DND-41 (cell line): ENCODE measurements at regions not wholly inside any gene's neighbourhood (a gene's known extent, or its start where the extent isn't known, plus 50 kb on each side); places are given as distances from the start of the nearest gene placed in this dataset.

Experiments
- ATAC-seq: fragments of 200-7000 bp; cut with Tn5 transposase; 3 replicates; pipeline ENCODE4 v1.9.1; 2021; ENCODE audit warnings: low read depth; ENCODE audit not compliant: insufficient read depth
- DNase-seq: peaks from one replicate; pipeline ENCODE4 v3.0.0-alpha.2; 2020
- H2AFZ ChIP-seq: 2 replicates; pipeline ENCODE4 v1.6.0; 2012; ENCODE audit warnings: low read depth, low read length
- H3K27ac ChIP-seq: 2 replicates; pipeline ENCODE4 v1.5.1; 2012; ENCODE audit warnings: low read length, inconsistent platforms
- H3K27me3 ChIP-seq: fragments of 200-600 bp; sonication (generic); 2 replicates; pipeline ENCODE4 v1.6.0; 2012; ENCODE audit warnings: low read length, mild to moderate bottlenecking, inconsistent platforms; ENCODE audit not compliant: insufficient read depth, poor library complexity
- H3K36me3 ChIP-seq: 2 replicates; pipeline ENCODE4 v1.5.1; 2012; ENCODE audit warnings: low read length, inconsistent platforms; ENCODE audit not compliant: insufficient read depth
- H3K4me1 ChIP-seq: 2 replicates; pipeline ENCODE4 v1.5.1; 2012; ENCODE audit warnings: mild to moderate bottlenecking, low read length; ENCODE audit not compliant: insufficient read depth
- H3K4me2 ChIP-seq: 2 replicates; pipeline ENCODE4 v1.6.0; 2012; ENCODE audit warnings: mild to moderate bottlenecking, moderate library complexity, low read length, inconsistent platforms; ENCODE audit not compliant: insufficient read depth
- H3K4me3 ChIP-seq, 2 experiments: fragments of 200-600 bp in 1 of 2; shearing (Covaris generic) in 1 of 2; 2 replicates each; pipeline ENCODE4 v1.5.1; 2012 to 2016; ENCODE audit warnings: inconsistent platforms in 2 of 2, low read length in 2 of 2, mild to moderate bottlenecking in 2 of 2, low read depth in 1 of 2, moderate library complexity in 1 of 2
- H3K79me2 ChIP-seq: 2 replicates; pipeline ENCODE4 v1.6.0; 2012; ENCODE audit warnings: low read length, inconsistent platforms; ENCODE audit not compliant: insufficient read depth
- H3K9ac ChIP-seq: 2 replicates; pipeline ENCODE4 v1.6.0; 2012; ENCODE audit warnings: low read depth, mild to moderate bottlenecking, inconsistent platforms, low read length, moderate library complexity
- H3K9me3 ChIP-seq: 2 replicates; pipeline ENCODE4 v1.5.1; 2012; ENCODE audit warnings: low read length, moderate library complexity, mild to moderate bottlenecking, inconsistent platforms; ENCODE audit not compliant: insufficient read depth, severe bottlenecking
- H4K20me1 ChIP-seq: 2 replicates; pipeline ENCODE4 v1.6.0; 2012; ENCODE audit warnings: low read length; ENCODE audit not compliant: insufficient read depth
- EZH2 ChIP-seq: IDR thresholded peaks from 3 replicates; pipeline ENCODE4 v1.6.1; 2012; ENCODE audit warnings: borderline replicate concordance, low read depth, mild to moderate bottlenecking, moderate library complexity, low read length, inconsistent platforms; ENCODE audit not compliant: severe bottlenecking
- TF ChIP-seq, protein P1 (sequence below): IDR thresholded peaks from 2 replicates; pipeline ENCODE4 v1.5.1; 2012; ENCODE audit warnings: borderline replicate concordance, low read length, moderate library complexity, mild to moderate bottlenecking; ENCODE audit not compliant: poor library complexity, severe bottlenecking; ENCODE audit errors: extremely low read depth

DNA sequence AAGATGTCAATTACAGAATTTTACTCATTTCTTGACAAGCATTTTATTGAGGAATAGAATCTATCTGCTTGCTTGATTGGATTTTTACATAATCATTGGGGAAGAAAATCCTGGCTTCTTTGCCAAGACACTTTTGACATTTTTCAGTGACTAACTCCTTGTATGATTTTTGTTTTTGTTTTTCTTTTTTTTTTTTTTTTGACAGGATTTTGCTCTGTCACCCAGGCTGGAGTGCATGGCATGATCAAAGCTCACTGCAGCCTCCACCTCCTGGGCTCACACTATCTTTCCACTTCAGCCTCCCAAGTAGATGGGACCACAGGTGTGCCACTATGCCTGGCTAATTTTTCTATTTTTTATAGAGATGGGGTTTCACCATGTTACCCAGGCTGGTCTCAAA lies 672.3 kb upstream of the RGMB start:
- no peak for TF ChIP-seq EZH2
- TF ChIP-seq, protein P1, sequence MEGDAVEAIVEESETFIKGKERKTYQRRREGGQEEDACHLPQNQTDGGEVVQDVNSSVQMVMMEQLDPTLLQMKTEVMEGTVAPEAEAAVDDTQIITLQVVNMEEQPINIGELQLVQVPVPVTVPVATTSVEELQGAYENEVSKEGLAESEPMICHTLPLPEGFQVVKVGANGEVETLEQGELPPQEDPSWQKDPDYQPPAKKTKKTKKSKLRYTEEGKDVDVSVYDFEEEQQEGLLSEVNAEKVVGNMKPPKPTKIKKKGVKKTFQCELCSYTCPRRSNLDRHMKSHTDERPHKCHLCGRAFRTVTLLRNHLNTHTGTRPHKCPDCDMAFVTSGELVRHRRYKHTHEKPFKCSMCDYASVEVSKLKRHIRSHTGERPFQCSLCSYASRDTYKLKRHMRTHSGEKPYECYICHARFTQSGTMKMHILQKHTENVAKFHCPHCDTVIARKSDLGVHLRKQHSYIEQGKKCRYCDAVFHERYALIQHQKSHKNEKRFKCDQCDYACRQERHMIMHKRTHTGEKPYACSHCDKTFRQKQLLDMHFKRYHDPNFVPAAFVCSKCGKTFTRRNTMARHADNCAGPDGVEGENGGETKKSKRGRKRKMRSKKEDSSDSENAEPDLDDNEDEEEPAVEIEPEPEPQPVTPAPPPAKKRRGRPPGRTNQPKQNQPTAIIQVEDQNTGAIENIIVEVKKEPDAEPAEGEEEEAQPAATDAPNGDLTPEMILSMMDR, result no peak
- no peak overlapping the region for H3K4me3 ChIP-seq

DNA sequence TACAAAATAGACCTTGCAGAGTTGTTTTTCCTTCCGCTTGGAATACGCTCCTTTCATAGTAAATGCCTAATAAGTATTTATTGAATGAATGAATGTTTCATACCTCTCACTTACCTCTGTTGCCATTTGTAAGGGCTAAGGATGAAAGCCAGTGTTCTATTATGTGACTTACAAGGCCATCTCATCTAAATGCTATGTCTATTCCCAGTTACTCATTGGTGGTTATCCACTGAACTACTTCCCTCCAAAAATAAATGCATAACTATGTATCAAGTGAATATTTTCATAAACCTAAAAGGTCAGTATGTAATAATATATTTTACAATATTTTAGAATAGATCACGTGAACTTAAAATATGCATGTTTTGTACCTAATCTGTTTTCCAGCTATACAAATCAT lies 670.5 kb upstream of the RGMB start:
- ATAC-seq, result no peak

More for the DNA sequence above, 672.3 kb upstream of the RGMB start:
- Histone ChIP-seq H4K20me1 (no peaks in the 10 kb centered on the region), H3K9ac (no peak overlapping the region), H3K27me3 (no peaks in the 10 kb centered on the region), H3K4me1 (no peaks in the 10 kb centered on the region), H3K9me3 (no peaks in the 10 kb centered on the region), H3K27ac (no peak overlapping the region), H3K4me2 (no peak overlapping the region), H2AFZ (no peak overlapping the region), H3K36me3 (no peaks in the 10 kb centered on the region), H3K79me2 (no peaks in the 10 kb centered on the region)
- no peak for ATAC-seq
- no peak for DNase-seq

DNA sequence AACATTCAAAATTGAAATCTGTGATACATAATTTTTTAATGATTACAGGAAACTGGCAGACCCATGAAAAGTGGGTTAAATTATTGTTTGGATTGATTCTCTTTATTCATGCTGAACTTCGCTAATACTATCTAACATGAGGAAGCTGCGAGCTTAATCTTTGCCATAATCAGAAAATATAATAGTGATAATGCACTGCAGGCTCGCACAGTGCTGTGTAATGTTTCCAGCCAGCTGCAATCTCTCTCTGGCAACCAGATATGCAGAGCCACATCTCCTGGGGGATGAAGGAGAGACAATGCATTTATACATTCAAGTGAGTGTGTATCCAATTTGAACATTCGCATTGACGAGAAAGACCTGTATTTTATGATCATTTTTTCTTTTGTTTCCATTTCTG lies 669.7 kb upstream of the RGMB start:
- Histone ChIP-seq H3K27ac (no peak overlapping the region), H3K4me1 (no peaks in the 10 kb centered on the region), H3K36me3 (no peaks in the 10 kb centered on the region), H3K79me2 (no peaks in the 10 kb centered on the region), H2AFZ (no peak overlapping the region), H3K4me3 (no peak overlapping the region), H4K20me1 (no peaks in the 10 kb centered on the region), H3K27me3 (no peaks in the 10 kb centered on the region), H3K4me2 (no peak overlapping the region), H3K9ac (no peak overlapping the region), H3K9me3 (no peaks in the 10 kb centered on the region)
- ATAC-seq (no peak), DNase-seq (no peak)
- TF ChIP-seq EZH2, result no peak
- TF ChIP-seq, protein P1, result no peak

More for the DNA sequence above, 670.5 kb upstream of the RGMB start:
- H4K20me1 ChIP-seq, result no peaks in the 10 kb centered on the region
- H3K79me2 ChIP-seq, result no peaks in the 10 kb centered on the region
- H3K4me2 ChIP-seq, result no peak overlapping the region
- no peak for DNase-seq
- no peak overlapping the region for H3K27ac ChIP-seq
- no peak overlapping the region for H3K9ac ChIP-seq
- H3K4me1 ChIP-seq, result no peaks in the 10 kb centered on the region
- no peak overlapping the region for H3K4me3 ChIP-seq
- H3K9me3 ChIP-seq, result no peaks in the 10 kb centered on the region
- H3K27me3 ChIP-seq, result no peaks in the 10 kb centered on the region
- TF ChIP-seq, protein P1, result no peak
- TF ChIP-seq EZH2, result no peak
- H2AFZ ChIP-seq, result no peak overlapping the region
- no peaks in the 10 kb centered on the region for H3K36me3 ChIP-seq
